M059J (cell line): ENCODE measurements at regions not wholly inside any gene's neighbourhood (a gene's known extent, or its start where the extent isn't known, plus 50 kb on each side); places are given as distances from the start of the nearest gene placed in this dataset.
A peak's percentile ranks its signal among the peaks of the same experiment; 100 is the strongest.

Experiments
- DNase-seq: peaks from one replicate; pipeline ENCODE4 v3.0.0-alpha.2; 2012; ENCODE audit warnings: low read depth

GRCh38 chr1:4964634-4965345 is 310.4 kb downstream of the AJAP1 start:
- DNase-seq: no peak

GRCh38 chr1:4963251-4963650 is 308.8 kb downstream of the AJAP1 start:
- peak; percentile 80 for DNase-seq

GRCh38 chr1:4962836-4963235 is 308.4 kb downstream of the AJAP1 start:
- DNase-seq: peak; percentile 55

- no peak for DNase-seq
These were observed 307.7 kb downstream of the AJAP1 start for GRCh38 chr1:4961935-4962645.

GRCh38 chr1:4960782-4961475 is 306.5 kb downstream of the AJAP1 start:
- no peak for DNase-seq

GRCh38 chr1:4960336-4960735 is 305.9 kb downstream of the AJAP1 start:
- no peak for DNase-seq

- no peak for DNase-seq
These were observed 304.8 kb downstream of the AJAP1 start for GRCh38 chr1:4959216-4959615.

GRCh38 chr1:4957027-4957426 is 302.6 kb downstream of the AJAP1 start:
- no peak for DNase-seq

- no peak for DNase-seq
These were observed 300.0 kb downstream of the AJAP1 start for GRCh38 chr1:4954392-4954791.

GRCh38 chr1:4951601-4952000 is 297.2 kb downstream of the AJAP1 start:
- no peak for DNase-seq

GRCh38 chr1:4946343-4946742 is 291.9 kb downstream of the AJAP1 start:
- no peak for DNase-seq

GRCh38 chr1:4944911-4945310 is 290.5 kb downstream of the AJAP1 start:
- no peak for DNase-seq

- DNase-seq: no peak
These were observed 289.7 kb downstream of the AJAP1 start for GRCh38 chr1:4944072-4944471.

GRCh38 chr1:4939266-4939665 is 284.9 kb downstream of the AJAP1 start:
- no peak for DNase-seq

GRCh38 chr1:4937876-4938534 is 283.6 kb downstream of the AJAP1 start:
- DNase-seq: no peak

- DNase-seq: no peak
These were observed 281.4 kb downstream of the AJAP1 start for GRCh38 chr1:4935807-4936206.

- no peak for DNase-seq
These were observed 278.8 kb downstream of the AJAP1 start for GRCh38 chr1:4933232-4933631.

- DNase-seq: no peak
These were observed 278.1 kb downstream of the AJAP1 start for GRCh38 chr1:4932311-4933030.

- DNase-seq: peak; percentile 63
These were observed 277.1 kb downstream of the AJAP1 start for GRCh38 chr1:4931486-4931885.

GRCh38 chr1:4928186-4928585 is 273.8 kb downstream of the AJAP1 start:
- no peak for DNase-seq

- no peak for DNase-seq
These were observed 269.9 kb downstream of the AJAP1 start for GRCh38 chr1:4924356-4924755.

GRCh38 chr1:4916610-4917009 is 262.2 kb downstream of the AJAP1 start:
- DNase-seq: no peak
